A549 (cell line): ENCODE measurements at regions not wholly inside any gene's neighbourhood (a gene's known extent, or its start where the extent isn't known, plus 50 kb on each side); places are given as distances from the start of the nearest gene placed in this dataset.
A peak's percentile ranks its signal among the peaks of the same experiment; 100 is the strongest.

Experiments
- ATAC-seq, 2 experiments: fragments of 200-7000 bp in 1 of 2; fragments of >200 bp in 1 of 2; cut with Nextera tagmentation in 1 of 2; cut with Tn5 transposase in 1 of 2; 3 replicates each; pipeline versions ENCODE4 v1.8.0 to v1.9.1; 2018 to 2020; ENCODE audit warnings: mild to moderate bottlenecking in 1 of 2, moderate library complexity in 1 of 2
- CTCF ChIA-PET: fragments of 300-600 bp; sonication (Branson Sonifier 250); formaldehyde crosslinking; extraction: SDS; loops from one replicate; lab custom pipeline; 2021; ENCODE audit warnings: antibody characterized with exemption, inconsistent platforms; lab: Yijun Ruan, JAX
- POLR2A ChIA-PET: fragments of 350-600 bp; formaldehyde crosslinking; extraction: SDS; loops from one replicate; lab custom pipeline; 2021; ENCODE audit warnings: antibody characterized with exemption, inconsistent platforms; lab: Yijun Ruan, JAX
- DNase-seq, 2 experiments: peaks; one replicate each; pipeline versions ENCODE4 v3.0.0 to v3.0.0-alpha.2; 2011 to 2016; ENCODE audit warnings: low read depth in 1 of 2, low spot score in 1 of 2
- FAIRE-seq: peaks from 2 replicates; lab custom pipeline; 2011; peaks lifted over from hg19 to GRCh38; lab: Jason Lieb, UNC
- H3K27ac ChIP-seq, 2 experiments: fragments of >200 bp; sonication (Bioruptor Twin); formaldehyde crosslinking; 3 replicates each; pipeline ENCODE4 v1.5.1; 2016 to 2017
- H3K4me1 ChIP-seq: fragments of >200 bp; sonication (Bioruptor Twin); formaldehyde crosslinking; 3 replicates; pipeline ENCODE4 v1.6.1; 2016
- H3K4me2 ChIP-seq: fragments of >200 bp; sonication (Bioruptor Twin); formaldehyde crosslinking; 3 replicates; pipeline ENCODE4 v1.6.1; 2016
- H3K4me3 ChIP-seq: fragments of >200 bp; sonication (Bioruptor Twin); formaldehyde crosslinking; 3 replicates; pipeline ENCODE4 v1.5.1; 2016
- H3K9me3 ChIP-seq: fragments of >200 bp; sonication (Bioruptor Twin); formaldehyde crosslinking; 3 replicates; pipeline ENCODE4 v1.6.1; 2016
- CHD2 ChIP-seq: fragments of 150-350 bp; IDR thresholded peaks from 2 replicates; pipeline ENCODE4 v1.6.1; 2014; ENCODE audit warnings: low read length; ENCODE audit not compliant: partially characterized antibody
- EHF ChIP-seq: fragments of 250-450 bp; sonication (Bioruptor Pico); IDR thresholded peaks from 2 replicates; pipeline ENCODE4 v1.5.0; 2020; ENCODE audit warnings: mild to moderate bottlenecking
- EHMT2 ChIP-seq: fragments of 200-600 bp; sonication (generic); IDR thresholded peaks from 2 replicates; pipeline ENCODE4 v1.6.1; 2016; ENCODE audit warnings: antibody characterized with exemption, low read depth, mild to moderate bottlenecking, moderate library complexity
- EP300 ChIP-seq, 2 experiments: fragments of >200 bp; sonication (Bioruptor Twin); formaldehyde crosslinking; IDR thresholded peaks; 2 replicates in 1 of 2; 3 replicates in 1 of 2; pipeline ENCODE4 v1.6.1; 2016 to 2017
- FOSB ChIP-seq: fragments of 250-450 bp; sonication (Bioruptor Pico); IDR thresholded peaks from 2 replicates; pipeline ENCODE4 v1.5.0; 2020; ENCODE audit warnings: mild to moderate bottlenecking, moderate library complexity
- FOXS1 ChIP-seq: fragments of 250-450 bp; sonication (Bioruptor Pico); IDR thresholded peaks from 2 replicates; pipeline ENCODE4 v1.5.0; 2020; ENCODE audit warnings: mild to moderate bottlenecking, moderate library complexity
- KDM1A ChIP-seq: fragments of 200-600 bp; sonication (generic); IDR thresholded peaks from 2 replicates; pipeline ENCODE4 v1.6.1; 2016; ENCODE audit warnings: low read depth, mild to moderate bottlenecking
- MAFK ChIP-seq: fragments of 450-650 bp; IDR thresholded peaks from 2 replicates; pipeline ENCODE4 v1.6.1; 2014; ENCODE audit not compliant: partially characterized antibody
- MAZ ChIP-seq: fragments of 150-350 bp; IDR thresholded peaks from 2 replicates; pipeline ENCODE4 v1.6.1; 2014; ENCODE audit warnings: antibody characterized with exemption, low read depth, low read length, borderline replicate concordance
- MYC ChIP-seq: IDR thresholded peaks from 2 replicates; pipeline ENCODE4 v1.6.1; 2012; ENCODE audit warnings: mild to moderate bottlenecking, inconsistent platforms, low read length, improper control_type of control experiment, borderline replicate concordance
- NFE2L2 ChIP-seq: fragments of 150-350 bp; conservative IDR thresholded peaks from 2 replicates; pipeline ENCODE4 v1.6.1; 2014; ENCODE audit warnings: low read length
- NPAS2 ChIP-seq: fragments of 250-450 bp; sonication (Bioruptor Pico); IDR thresholded peaks from 2 replicates; pipeline ENCODE4 v1.8.0; 2022; ENCODE audit warnings: mild to moderate bottlenecking, moderate library complexity, borderline replicate concordance
- RFX5 ChIP-seq: fragments of 450-650 bp; IDR thresholded peaks from 2 replicates; pipeline ENCODE4 v1.7.1; 2014; ENCODE audit warnings: antibody characterized with exemption, mild to moderate bottlenecking, moderate library complexity
- TP53 ChIP-seq: fragments of 250-450 bp; sonication (Bioruptor Pico); IDR thresholded peaks from 2 replicates; pipeline ENCODE4 v1.5.0; 2021; ENCODE audit warnings: mild to moderate bottlenecking, moderate library complexity
- ZC3H11A ChIP-seq: fragments of 450-650 bp; IDR thresholded peaks from 2 replicates; pipeline ENCODE4 v1.6.1; 2014; ENCODE audit warnings: antibody characterized with exemption, mild to moderate bottlenecking
- ZFP36 ChIP-seq: fragments of 450-650 bp; IDR thresholded peaks from 2 replicates; pipeline ENCODE4 v1.6.1; 2014; ENCODE audit warnings: borderline replicate concordance; ENCODE audit not compliant: partially characterized antibody
- ZNF302 ChIP-seq: fragments of 250-450 bp; sonication (Bioruptor Pico); IDR thresholded peaks from 2 replicates; pipeline ENCODE4 v1.9.0; 2021; ENCODE audit warnings: inconsistent platforms, mild to moderate bottlenecking, moderate library complexity
- ZSCAN20 ChIP-seq: fragments of 250-450 bp; sonication (Bioruptor Pico); IDR thresholded peaks from 2 replicates; pipeline ENCODE4 v1.8.0; 2022; ENCODE audit warnings: mild to moderate bottlenecking, moderate library complexity
- WGBS: methylation state at CpG from one replicate; pipeline ENCODE4 v1.1.6; 2017; ENCODE audit errors: missing lambda C conversion rate; 5-methylcytosine and 5-hydroxymethylcytosine counted together
- TF ChIP-seq, protein P1 (sequence below): fragments of 150-350 bp; IDR thresholded peaks from 2 replicates; pipeline ENCODE4 v1.6.1; 2014; ENCODE audit warnings: low read depth, mild to moderate bottlenecking, low read length
- TF ChIP-seq, protein P2 (sequence below): fragments of 250-450 bp; sonication (Bioruptor Pico); IDR thresholded peaks from 2 replicates; pipeline ENCODE4 v1.5.0; 2020; ENCODE audit warnings: low read depth, mild to moderate bottlenecking, moderate library complexity

DNA sequence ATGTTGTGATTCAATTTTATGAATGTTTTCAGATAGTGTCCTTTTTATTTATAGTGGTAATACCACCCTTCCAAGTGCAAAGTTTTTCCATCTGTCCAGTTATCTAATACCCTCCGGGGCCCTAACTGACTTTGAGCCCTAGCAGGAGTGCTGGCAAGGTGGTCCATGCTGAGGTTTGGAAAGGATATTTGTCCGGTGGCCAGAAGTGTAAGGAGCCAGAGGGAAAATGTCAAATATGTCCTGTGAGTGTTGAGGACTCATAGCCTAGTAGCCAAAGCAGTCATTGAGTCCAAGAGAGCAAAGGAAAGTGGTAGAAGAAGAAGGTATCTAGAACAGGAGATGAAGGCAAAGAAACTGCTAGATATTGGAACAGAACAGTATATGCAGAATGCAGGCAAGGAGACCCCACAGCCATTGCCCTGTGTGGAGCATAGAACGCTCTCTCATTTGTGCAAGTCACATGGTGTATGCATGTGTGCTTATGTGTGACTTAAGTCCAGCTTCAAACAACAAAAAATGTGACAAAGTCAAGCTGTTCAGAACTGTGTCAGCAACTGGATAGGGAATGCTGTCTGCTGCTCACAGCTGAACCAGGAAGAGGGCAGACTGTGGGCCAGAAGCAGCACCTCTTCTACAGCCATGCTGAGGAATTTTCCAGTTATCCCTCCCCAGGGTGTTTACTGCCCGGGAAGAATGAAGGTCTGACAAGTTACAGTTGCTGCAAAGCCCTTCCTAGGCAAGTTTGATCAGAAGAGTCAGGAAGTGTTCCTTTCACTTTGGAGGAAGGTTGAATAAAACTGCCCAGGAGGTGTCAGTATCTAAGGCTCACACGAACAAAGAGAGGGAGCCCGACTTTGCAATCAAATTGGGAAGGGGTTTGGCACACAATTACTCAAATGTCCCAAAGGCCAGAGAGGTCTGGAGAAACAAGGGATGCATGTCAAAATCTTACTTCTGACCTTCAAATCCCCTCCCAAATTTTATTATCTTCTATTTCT is 463.3 kb upstream of the DMAC1 start:
- H3K4me1 ChIP-seq: no peaks in the 10 kb centered on the region
- POLR2A ChIA-PET: no interaction called here
- no peak for DNase-seq
- H3K9me3 ChIP-seq: no peaks in the 10 kb centered on the region
- WGBS: 0% methylated on average over 6 of the region's 6 CpGs
- ATAC-seq: no peak
- no peak overlapping the region for H3K4me3 ChIP-seq
- TF ChIP-seq EHMT2: no peak
- TF ChIP-seq NFE2L2: no peak
- TF ChIP-seq ZSCAN20 (CRISPR knock-in tag): no peak
- TF ChIP-seq MAFK: no peak
- CTCF ChIA-PET: interaction anchor here (0.9 kb wide), 1 partner anchor 9 kb away, joined by 3 read pairs; no protein-coding TSS in a partner anchor
- H3K4me2 ChIP-seq: no peak overlapping the region
- FAIRE-seq: no peak
- no peak overlapping the region for H3K27ac ChIP-seq

DNA sequence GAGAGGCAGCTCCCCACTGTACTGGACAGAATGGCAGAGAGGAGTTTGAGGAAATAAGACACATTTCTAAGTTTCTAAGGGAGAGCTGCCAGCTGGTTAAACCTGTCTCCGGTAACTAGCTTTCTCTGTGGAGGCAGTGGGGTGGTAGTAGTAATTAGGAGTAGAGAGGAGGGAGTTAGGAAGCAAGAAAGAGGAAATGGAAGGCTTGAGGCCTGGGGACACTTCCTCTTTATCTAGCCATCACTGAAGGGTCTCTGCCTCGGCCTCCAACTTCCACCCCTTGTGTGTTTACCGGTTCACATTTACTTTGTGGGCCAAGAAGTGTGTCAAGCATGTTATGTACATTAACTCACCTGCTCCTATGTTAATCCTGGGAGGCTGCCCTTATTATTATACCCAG is 462.2 kb upstream of the DMAC1 start:
- Histone ChIP-seq H3K4me3 (no peak overlapping the region), H3K4me2 (no peak overlapping the region), H3K9me3 (no peaks in the 10 kb centered on the region), H3K27ac (no peak overlapping the region), H3K4me1 (no peaks in the 10 kb centered on the region)
- DNase-seq (no peak), ATAC-seq (no peak), FAIRE-seq (no peak)
- ChIA-PET POLR2A (no interaction called here), CTCF (interaction anchor here (0.9 kb wide), 1 partner anchor 10 kb away, joined by 3 read pairs; no protein-coding TSS in a partner anchor)
- 9% methylated on average over 3 of the region's 3 CpGs for WGBS
- TF ChIP-seq TP53 (CRISPR knock-in tag) (no peak), MAFK (no peak), EP300 (IDR thresholded peaks at IDR 0.05) (no peak)

DNA sequence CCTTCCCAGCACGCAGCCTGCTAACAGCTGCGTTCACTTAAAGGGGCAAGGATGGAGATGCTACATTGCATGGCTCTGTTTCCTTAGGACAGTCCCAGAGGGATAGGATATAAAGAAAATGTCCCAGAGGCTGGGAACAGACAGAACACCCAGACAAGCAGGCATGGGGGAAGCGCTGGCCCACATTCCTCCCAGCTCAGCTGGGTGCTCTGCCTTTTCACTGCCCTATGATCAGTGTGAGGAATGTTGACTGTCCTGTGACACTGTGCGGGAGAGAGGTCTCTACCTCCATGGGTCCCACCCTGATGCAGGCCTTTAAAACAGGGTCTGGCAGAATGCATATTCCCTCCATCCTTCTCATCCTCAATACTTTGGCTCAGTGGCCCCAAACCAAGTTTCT is 459.4 kb upstream of the DMAC1 start:
- Histone ChIP-seq H3K27ac (no peak overlapping the region), H3K4me3 (no peak overlapping the region), H3K9me3 (no peaks in the 10 kb centered on the region), H3K4me2 (no peak overlapping the region), H3K4me1 (no peaks in the 10 kb centered on the region)
- CTCF ChIA-PET: no interaction called here
- DNase-seq: no peak
- FAIRE-seq: no peak
- TF ChIP-seq NPAS2 (CRISPR knock-in tag) (no peak), FOXS1 (CRISPR knock-in tag) (no peak), TP53 (CRISPR knock-in tag) (no peak)
- 16% methylated on average over 4 of the region's 4 CpGs for WGBS
- no peak for ATAC-seq
- POLR2A ChIA-PET: no interaction called here

DNA sequence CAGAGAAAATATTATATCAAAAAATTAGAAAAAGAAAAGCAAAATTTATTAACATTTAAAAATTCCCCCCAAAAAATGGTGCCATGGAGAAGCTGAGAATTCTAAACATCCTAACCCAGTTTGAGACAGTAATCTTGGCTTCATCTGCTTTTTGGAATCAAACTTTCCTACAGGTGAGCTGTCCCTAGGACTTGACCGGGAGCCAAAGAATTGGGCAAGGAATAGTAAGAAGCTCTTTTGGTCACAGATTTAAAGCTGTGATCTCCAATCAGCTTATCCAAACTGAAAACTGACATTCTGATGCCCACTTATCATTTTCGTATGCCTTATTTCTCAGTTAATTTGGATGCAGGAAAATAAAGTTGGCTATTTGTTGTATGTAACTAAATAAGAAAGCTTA is 457.3 kb upstream of the DMAC1 start:
- ATAC-seq (no peak), DNase-seq (no peak), FAIRE-seq (no peak)
- Histone ChIP-seq H3K4me2 (no peak overlapping the region), H3K4me3 (no peak overlapping the region), H3K9me3 (no peaks in the 10 kb centered on the region), H3K27ac (no peak overlapping the region), H3K4me1 (no peaks in the 10 kb centered on the region)
- ChIA-PET CTCF (interaction anchor here (1.2 kb wide), 1 partner anchor 1205 kb away, joined by 3 read pairs; no protein-coding TSS in a partner anchor), POLR2A (no interaction called here)
- WGBS: 7% methylated on average over 2 of the region's 2 CpGs
- TF ChIP-seq MAZ: no peak
- TF ChIP-seq RFX5: no peak
- TF ChIP-seq, all 56 proteins: peak for 0

DNA sequence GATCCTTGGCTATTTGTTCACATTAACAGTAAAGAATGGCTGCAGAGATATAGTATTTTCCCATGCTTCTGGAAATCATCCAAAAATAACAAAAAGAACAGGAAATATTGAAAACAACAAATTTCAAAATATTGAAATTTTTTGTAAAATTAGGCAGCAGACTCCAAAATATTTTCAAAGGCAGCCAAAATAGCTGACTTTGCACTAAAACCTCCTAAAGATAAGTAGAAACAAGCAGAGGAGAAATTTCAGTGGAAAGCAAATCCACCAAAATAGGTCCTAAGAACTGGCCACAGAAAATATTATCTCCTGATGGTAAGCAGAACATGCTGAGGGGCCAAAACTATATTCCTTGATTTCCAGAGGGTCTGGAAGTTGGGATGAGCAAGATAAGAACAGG is 456.3 kb upstream of the DMAC1 start:
- no peak for DNase-seq
- ChIA-PET POLR2A (no interaction called here), CTCF (no interaction called here)
- no peak overlapping the region for H3K4me2 ChIP-seq
- TF ChIP-seq ZFP36 (no peak), CHD2 (no peak), MAFK (peak; percentile 76)
- no peak for ATAC-seq
- no peaks in the 10 kb centered on the region for H3K9me3 ChIP-seq
- FAIRE-seq: no peak
- no peak overlapping the region for H3K4me3 ChIP-seq
- no peak overlapping the region for H3K27ac ChIP-seq
- H3K4me1 ChIP-seq: no peaks in the 10 kb centered on the region

DNA sequence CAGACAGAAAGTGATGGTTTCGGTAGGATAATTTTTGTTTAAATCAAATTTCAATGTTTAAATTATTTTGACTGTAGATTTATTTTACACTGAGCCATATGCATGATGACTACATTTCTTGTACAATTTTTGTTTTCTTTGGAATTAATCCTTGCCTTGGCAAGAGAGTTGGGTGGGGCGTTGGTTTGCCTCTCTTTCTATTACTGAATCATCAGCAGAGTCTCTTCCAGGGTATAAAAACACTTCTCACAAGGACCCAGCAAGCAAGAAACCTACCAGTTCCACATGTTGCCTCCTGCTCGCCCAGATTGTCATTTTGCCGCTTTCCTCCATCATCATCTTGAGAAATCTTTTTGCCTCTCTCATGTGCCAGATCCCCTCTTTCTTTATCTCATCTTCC is 455.0 kb upstream of the DMAC1 start:
- no peaks in the 10 kb centered on the region for H3K4me1 ChIP-seq
- H3K4me2 ChIP-seq: no peak overlapping the region
- H3K9me3 ChIP-seq: no peaks in the 10 kb centered on the region
- WGBS: 21% methylated on average over 4 of the region's 4 CpGs
- FAIRE-seq: no peak
- no peak for ATAC-seq
- ChIA-PET CTCF (no interaction called here), POLR2A (no interaction called here)
- no peak for DNase-seq
- no peak overlapping the region for H3K27ac ChIP-seq
- no peak overlapping the region for H3K4me3 ChIP-seq
- TF ChIP-seq, protein P1, sequence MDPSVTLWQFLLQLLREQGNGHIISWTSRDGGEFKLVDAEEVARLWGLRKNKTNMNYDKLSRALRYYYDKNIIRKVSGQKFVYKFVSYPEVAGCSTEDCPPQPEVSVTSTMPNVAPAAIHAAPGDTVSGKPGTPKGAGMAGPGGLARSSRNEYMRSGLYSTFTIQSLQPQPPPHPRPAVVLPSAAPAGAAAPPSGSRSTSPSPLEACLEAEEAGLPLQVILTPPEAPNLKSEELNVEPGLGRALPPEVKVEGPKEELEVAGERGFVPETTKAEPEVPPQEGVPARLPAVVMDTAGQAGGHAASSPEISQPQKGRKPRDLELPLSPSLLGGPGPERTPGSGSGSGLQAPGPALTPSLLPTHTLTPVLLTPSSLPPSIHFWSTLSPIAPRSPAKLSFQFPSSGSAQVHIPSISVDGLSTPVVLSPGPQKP: no peak
- TF ChIP-seq, protein P2, sequence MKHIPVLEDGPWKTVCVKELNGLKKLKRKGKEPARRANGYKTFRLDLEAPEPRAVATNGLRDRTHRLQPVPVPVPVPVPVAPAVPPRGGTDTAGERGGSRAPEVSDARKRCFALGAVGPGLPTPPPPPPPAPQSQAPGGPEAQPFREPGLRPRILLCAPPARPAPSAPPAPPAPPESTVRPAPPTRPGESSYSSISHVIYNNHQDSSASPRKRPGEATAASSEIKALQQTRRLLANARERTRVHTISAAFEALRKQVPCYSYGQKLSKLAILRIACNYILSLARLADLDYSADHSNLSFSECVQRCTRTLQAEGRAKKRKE (CRISPR knock-in tag): no peak
- TF ChIP-seq EHF (CRISPR knock-in tag) (no peak), EP300 (IDR thresholded peaks at IDR 0.05) (no peak), FOSB (CRISPR knock-in tag) (no peak), MYC (no peak), RFX5 (no peak), CHD2 (no peak), MAFK (no peak), ZC3H11A (no peak), ZNF302 (no peak), FOXS1 (CRISPR knock-in tag) (no peak), NFE2L2 (no peak), KDM1A (no peak)
